GM12891 (cell line): ENCODE measurements at regions not wholly inside any gene's neighbourhood (a gene's known extent, or its start where the extent isn't known, plus 50 kb on each side); places are given as distances from the start of the nearest gene placed in this dataset.

Source experiments
- POLR2A ChIP-seq: IDR thresholded peaks from 2 replicates; pipeline ENCODE4 v1.6.1; 2011; ENCODE audit warnings: low read depth, low read length, control low read depth
- POLR2AphosphoS5 ChIP-seq: IDR thresholded peaks from 2 replicates; pipeline ENCODE4 v1.6.1; 2011; ENCODE audit warnings: low read depth, low read length, control low read depth
- POU2F2 ChIP-seq: IDR thresholded peaks from 2 replicates; pipeline ENCODE4 v1.6.1; 2011; ENCODE audit warnings: low read depth, mild to moderate bottlenecking, control low read depth, low read length, moderate library complexity
- SPI1 ChIP-seq: IDR thresholded peaks from 2 replicates; pipeline ENCODE4 v1.6.1; 2011; ENCODE audit warnings: low read depth, low read length, control low read depth

GRCh38 chr2:2575181-2575577 lies 244.1 kb upstream of the MYT1L start:
- no peak for TF ChIP-seq POLR2A
- TF ChIP-seq POLR2AphosphoS5, result no peak
- TF ChIP-seq SPI1, result no peak
- no peak for TF ChIP-seq POU2F2
